Ovary (tissue), 3 donors: ENCODE measurements at regions not wholly inside any gene's neighbourhood (a gene's known extent, or its start where the extent isn't known, plus 50 kb on each side); places are given as distances from the start of the nearest gene placed in this dataset.

Source experiments
- CTCF ChIP-seq, 3 donors: fragments of 450-650 bp in 2 of 3; fragments of 200-600 bp in 1 of 3; IDR thresholded peaks; one replicate each; pipeline versions ENCODE4 v1.5.1 to v1.8.0; 2016 to 2022; ENCODE audit warnings: antibody characterized with exemption in 3 of 3, mild to moderate bottlenecking in 1 of 3
- EP300 ChIP-seq: sonication (generic); formaldehyde crosslinking; IDR thresholded peaks from one replicate; pipeline ENCODE4 v1.6.1; 2017; ENCODE audit warnings: antibody characterized with exemption
- POLR2A ChIP-seq: fragments of 450-650 bp; IDR thresholded peaks from one replicate; pipeline ENCODE4 v1.6.1; 2017; ENCODE audit warnings: antibody characterized with exemption, mild to moderate bottlenecking, moderate library complexity
- donor health status: DM: no; HTN: no; CAD: no.

- TF ChIP-seq EP300 (no peak), CTCF (IDR thresholded peaks at IDR 0.05) (no peak), POLR2A (no peak)
Observed at GRCh38 chr3:28716939-28717338, 368.3 kb upstream of the AZI2 start.
